ENCODE measurements at regions not wholly inside any gene's neighbourhood (a gene's known extent, or its start where the extent isn't known, plus 50 kb on each side); places are given as distances from the start of the nearest gene placed in this dataset.

GRCh38 chr2:169422120-169422519, 57.2 kb upstream of the BBS5 start (continued):
- TF ChIP-seq CTCF (IDR thresholded peaks at IDR 0.05 in 2 of 3, conservative IDR thresholded peaks at IDR 0.05 in 1 of 3; ENCODE audit: control insufficient read depth in 2 of 3, extremely low read depth in 1 of 3, insufficient read depth in 1 of 3, low read depth in 3 of 3, low read length in 3 of 3) (no peak), HSF1 (IDR thresholded peaks at IDR 0.05; ENCODE audit: low read depth, low read length) (no peak), NFYA (IDR thresholded peaks at IDR 0.05; ENCODE audit: borderline replicate concordance, low read depth, low read length) (no peak), TCF12 (IDR thresholded peaks at IDR 0.05; ENCODE audit: low read depth, low read length) (no peak)

GRCh38 chr2:169415233-169415748, 53.0 kb upstream of the LRP2 start:
- H3K27ac ChIP-seq (ENCODE audit: control insufficient read depth, insufficient read depth), result no peak overlapping the region
- ChIA-PET POLR2A (no interaction called here), SMC1A (ENCODE audit: uncharacterized antibody, unreplicated experiment) (no interaction called here), CTCF (interaction anchor here (0.5 to 1.0 kb wide), 2 partner anchors 28 to 470 kb away, joined by 3 read pairs; no protein-coding TSS in a partner anchor), RAD21 (ENCODE audit: unreplicated experiment) (no interaction called here)
- ATAC-seq (peak; percentile 31), DNase-seq (ENCODE audit: low read depth, low spot score) (no peak), FAIRE-seq (no peak)
- H4K20me1 ChIP-seq (ENCODE audit: control insufficient read depth, insufficient read depth), result no peaks in the 10 kb centered on the region
- no peak overlapping the region for H3K4me3 ChIP-seq
- BruUV-seq (replicated peaks), result no TSS peak
- intact Hi-C loops (cut with micrococcal nuclease; ENCODE audit: unreplicated experiment), result no loop called here
- H3K36me3 ChIP-seq (ENCODE audit: control insufficient read depth in 2 of 2, insufficient read depth in 2 of 2, low read length in 1 of 2), result no peaks in the 10 kb centered on the region
- no peaks in the 10 kb centered on the region for H3K4me1 ChIP-seq (ENCODE audit: control insufficient read depth, insufficient read depth, low read length)
- no peak overlapping the region for H3K4me2 ChIP-seq (ENCODE audit: control insufficient read depth, insufficient read depth)
- no peak overlapping the region for H2AFZ ChIP-seq (ENCODE audit: control insufficient read depth, low read depth, low read length)
- TF ChIP-seq ZBTB33 (IDR thresholded peaks at IDR 0.05) (no peak), SKIL (IDR thresholded peaks at IDR 0.05; ENCODE audit: low read depth, poor library complexity, severe bottlenecking) (no peak), SPI1 (IDR thresholded peaks at IDR 0.05; ENCODE audit: borderline replicate concordance, insufficient read depth, low read depth, low read length) (peak; percentile 70; the same call in 1 of the 2 replicates), MXI1 (IDR thresholded peaks at IDR 0.05; ENCODE audit: low read depth, low read length) (no peak), SMAD1 (IDR thresholded peaks at IDR 0.05; ENCODE audit: low read depth, partially characterized antibody) (no peak), PBX3 (IDR thresholded peaks at IDR 0.05; ENCODE audit: insufficient replicate concordance, low read depth, low read length) (no peak)
- H3K9ac ChIP-seq (ENCODE audit: control insufficient read depth, insufficient read depth, low read length), result no peak overlapping the region
- no peaks in the 10 kb centered on the region for H3K79me2 ChIP-seq (ENCODE audit: control insufficient read depth, insufficient read depth, low read length)
- H3K9me3 ChIP-seq (replicated peaks; ENCODE audit: control insufficient read depth, insufficient read depth, low read length), result no peaks in the 10 kb centered on the region
- no peaks in the 10 kb centered on the region for H3K27me3 ChIP-seq (replicated peaks in 1 of 2; ENCODE audit: control insufficient read depth in 2 of 2, insufficient read depth in 2 of 2, low read length in 1 of 2)
- 41% methylated on average over 5 of the region's 5 CpGs for WGBS (ENCODE audit: insufficient coverage, insufficient replicate concordance, low lambda C conversion rate, missing lambda C conversion rate)
- in situ Hi-C loops (cut with MboI), result no loop called here
